SJSA1 (cell line): ENCODE measurements at regions not wholly inside any gene's neighbourhood (a gene's known extent, or its start where the extent isn't known, plus 50 kb on each side); places are given as distances from the start of the nearest gene placed in this dataset.
A peak's percentile ranks its signal among the peaks of the same experiment; 100 is the strongest.

Experiments
- DNase-seq, 2 experiments: peaks; one replicate each; pipeline ENCODE4 v3.0.0-alpha.2; 2015 to 2020; ENCODE audit warnings: low spot score in 2 of 2, low read depth in 1 of 2
- H3K27ac ChIP-seq: fragments of 250-450 bp; sonication (Bioruptor Pico); 2 replicates; pipeline ENCODE4 v1.5.1; 2020; ENCODE audit warnings: mild to moderate bottlenecking, moderate library complexity
- H3K27me3 ChIP-seq: fragments of 250-450 bp; sonication (Bioruptor Pico); replicated peaks from 2 replicates; pipeline ENCODE4 v1.5.1; 2020; ENCODE audit warnings: mild to moderate bottlenecking, moderate library complexity
- H3K36me3 ChIP-seq: fragments of 250-450 bp; sonication (Bioruptor Pico); 2 replicates; pipeline ENCODE4 v1.5.1; 2020; ENCODE audit warnings: mild to moderate bottlenecking
- H3K4me1 ChIP-seq: fragments of 250-450 bp; sonication (Bioruptor Pico); replicated peaks from 2 replicates; pipeline ENCODE4 v1.6.1; 2021; ENCODE audit warnings: mild to moderate bottlenecking
- H3K4me3 ChIP-seq: fragments of 250-450 bp; sonication (Bioruptor Pico); 2 replicates; pipeline ENCODE4 v1.5.1; 2020; ENCODE audit warnings: mild to moderate bottlenecking
- H3K9me3 ChIP-seq: fragments of 250-450 bp; sonication (Bioruptor Pico); replicated peaks from 2 replicates; pipeline ENCODE4 v1.5.1; 2020; ENCODE audit warnings: mild to moderate bottlenecking

DNA sequence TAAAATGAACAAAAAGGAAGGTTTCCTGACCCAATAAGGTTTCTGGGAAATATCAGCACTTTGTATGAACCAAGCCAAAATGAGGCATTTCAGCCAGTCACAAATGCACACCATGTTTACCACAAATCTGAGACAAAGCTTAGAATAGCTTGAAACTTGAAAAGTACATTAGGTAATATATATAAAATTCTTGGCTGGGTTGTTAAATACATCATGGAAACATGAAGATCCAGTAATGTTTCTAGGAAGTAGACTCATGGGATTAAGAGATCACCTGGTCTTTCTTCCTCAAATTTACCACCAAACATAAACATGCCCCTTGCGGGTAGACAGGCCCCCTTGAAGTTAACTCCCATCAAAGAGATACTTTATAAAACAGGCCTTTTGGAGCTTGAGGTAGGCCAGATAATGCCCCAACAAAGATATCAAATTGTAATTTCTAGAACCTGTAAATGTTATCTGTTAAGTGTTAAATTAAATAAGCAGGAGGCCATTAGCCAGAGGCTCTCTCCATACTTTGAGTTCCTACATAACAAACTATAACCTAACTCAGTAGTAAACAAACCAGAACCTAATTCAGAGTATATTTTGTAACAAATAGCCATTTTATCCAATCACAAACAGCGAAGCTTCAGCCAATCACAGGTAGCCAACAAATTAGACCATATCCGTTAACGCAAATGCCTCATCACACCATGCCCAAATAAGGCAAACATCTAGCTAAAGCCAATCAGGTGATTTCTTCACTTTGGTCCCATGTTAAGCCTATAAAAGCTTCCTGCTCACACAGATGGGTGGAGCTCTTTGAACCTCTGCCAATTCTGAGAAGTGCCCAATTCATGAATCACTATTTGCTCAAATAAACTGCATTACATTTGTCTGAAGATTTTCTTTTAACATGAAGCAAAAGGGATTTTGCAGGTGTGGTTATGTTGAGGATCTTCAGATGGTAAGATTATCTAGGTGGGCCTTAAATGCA lies 127.9 kb upstream of the TARS1 start:
- Histone ChIP-seq H3K4me3 (no peak overlapping the region), H3K27ac (peak overlapping the region; percentile 67), H3K36me3 (no peaks in the 10 kb centered on the region), H3K4me1 (peaks cover 57% of the 10 kb centered on the region), H3K9me3 (no peaks in the 10 kb centered on the region), H3K27me3 (no peaks in the 10 kb centered on the region)
- peak; percentile 23 to 43 for DNase-seq

DNA sequence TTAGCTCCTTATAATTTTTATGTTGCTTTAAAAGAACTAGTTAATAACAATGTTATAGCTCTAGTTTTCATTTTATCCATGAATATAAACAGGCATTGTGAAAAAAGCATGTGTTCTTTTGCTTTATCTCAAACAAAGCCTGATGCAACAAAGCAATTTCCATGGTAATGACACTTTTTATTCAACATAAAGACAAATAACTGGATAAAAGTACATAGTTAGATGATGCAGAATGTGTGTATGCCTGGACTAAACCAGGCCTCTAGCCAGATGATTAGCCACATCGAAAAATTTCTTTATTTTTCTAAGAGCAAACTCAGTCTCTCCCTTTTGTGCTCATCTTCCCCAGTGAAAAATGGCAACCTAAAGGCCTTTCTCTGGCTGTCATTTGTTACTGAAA lies 125.6 kb upstream of the TARS1 start:
- H3K4me3 ChIP-seq = no peak overlapping the region
- no peaks in the 10 kb centered on the region for H3K36me3 ChIP-seq
- no peaks in the 10 kb centered on the region for H3K27me3 ChIP-seq
- no peak for DNase-seq
- no peaks in the 10 kb centered on the region for H3K9me3 ChIP-seq
- H3K27ac ChIP-seq = no peak overlapping the region
- peaks cover 47% of the 10 kb centered on the region for H3K4me1 ChIP-seq

DNA sequence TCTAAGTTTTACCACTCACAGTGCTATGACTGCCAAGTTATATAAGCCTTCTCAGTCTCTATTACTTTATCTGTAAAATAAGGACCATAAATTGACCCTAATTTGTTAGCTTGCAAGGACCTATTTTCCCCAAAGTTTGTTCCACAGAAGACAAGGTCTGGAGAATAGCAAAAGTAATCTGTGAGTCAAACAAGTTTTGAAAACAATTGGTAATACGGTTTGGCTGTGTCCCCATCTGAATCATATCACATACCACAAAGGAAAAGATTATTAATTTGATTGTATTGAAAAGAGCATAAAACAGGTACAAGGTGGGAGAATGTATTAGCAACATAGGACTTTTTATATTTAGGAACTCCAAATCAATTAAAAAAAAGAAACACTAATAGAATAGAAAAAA lies 124.0 kb upstream of the TARS1 start:
- no peak for DNase-seq
- peaks cover 43% of the 10 kb centered on the region for H3K4me1 ChIP-seq
- H3K4me3 ChIP-seq = no peak overlapping the region
- H3K9me3 ChIP-seq = no peaks in the 10 kb centered on the region
- H3K27me3 ChIP-seq = no peaks in the 10 kb centered on the region
- no peaks in the 10 kb centered on the region for H3K36me3 ChIP-seq
- peak overlapping the region; percentile 9; the same call in 1 of the 2 replicates for H3K27ac ChIP-seq

DNA sequence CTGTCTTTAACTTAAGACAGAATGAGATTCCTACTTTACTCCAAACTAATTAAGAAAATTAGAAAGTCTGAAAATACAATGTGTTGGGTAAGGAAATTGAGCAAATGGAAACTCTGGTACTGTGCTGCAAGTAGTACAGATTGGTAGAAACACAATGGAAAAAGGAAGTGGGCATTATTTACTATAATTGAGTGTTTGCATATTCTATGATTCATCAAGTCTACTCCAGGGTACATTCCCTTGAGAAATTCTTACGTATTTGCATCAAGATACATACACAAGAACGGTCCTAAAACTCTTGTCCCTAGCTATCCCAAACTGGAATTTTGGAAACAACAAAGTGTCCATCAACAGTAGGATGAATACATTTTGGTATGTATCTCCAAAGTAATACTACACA lies 123.5 kb upstream of the TARS1 start:
- Histone ChIP-seq H3K36me3 (no peaks in the 10 kb centered on the region), H3K27me3 (no peaks in the 10 kb centered on the region), H3K27ac (peak overlapping the region; percentile 38; the same call in 1 of the 2 replicates), H3K4me3 (no peak overlapping the region), H3K4me1 (peaks cover 38% of the 10 kb centered on the region), H3K9me3 (no peaks in the 10 kb centered on the region)
- peak in 1 of 2 experiments; percentile 42 for DNase-seq

- H3K9me3 ChIP-seq = no peaks in the 10 kb centered on the region
- H3K36me3 ChIP-seq = no peaks in the 10 kb centered on the region
- no peak overlapping the region for H3K27ac ChIP-seq
- H3K4me1 ChIP-seq = peaks cover 24% of the 10 kb centered on the region
- no peaks in the 10 kb centered on the region for H3K27me3 ChIP-seq
- DNase-seq = no peak
- H3K4me3 ChIP-seq = no peak overlapping the region
Measured at GRCh38 chr5:33319151-33319550, 121.6 kb upstream of the TARS1 start.

GRCh38 chr5:33319841-33320240 lies 120.9 kb upstream of the TARS1 start:
- DNase-seq = no peak
- no peaks in the 10 kb centered on the region for H3K9me3 ChIP-seq
- H3K27me3 ChIP-seq = no peaks in the 10 kb centered on the region
- no peak overlapping the region for H3K27ac ChIP-seq
- no peaks in the 10 kb centered on the region for H3K36me3 ChIP-seq
- peaks cover 24% of the 10 kb centered on the region for H3K4me1 ChIP-seq
- H3K4me3 ChIP-seq = no peak overlapping the region

DNA sequence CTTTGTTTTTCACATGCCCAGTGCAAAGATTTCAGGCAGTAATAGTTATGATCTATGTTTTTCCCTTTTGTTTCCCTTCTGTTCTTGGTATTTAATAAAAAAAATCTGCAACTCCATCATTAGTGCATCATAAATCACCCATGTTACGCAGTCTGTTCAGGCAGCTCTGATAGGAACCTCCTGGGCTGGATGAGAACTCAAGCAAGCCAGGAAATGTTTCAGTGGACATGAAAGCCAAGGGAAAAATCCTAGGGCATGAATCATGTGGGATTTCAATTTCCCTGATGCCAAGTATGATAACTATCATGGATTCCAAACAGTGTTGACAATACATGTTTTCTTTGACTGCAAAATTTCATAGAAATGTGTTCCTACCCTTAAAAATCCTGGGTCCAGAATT lies 119.7 kb upstream of the TARS1 start:
- Histone ChIP-seq H3K4me3 (no peak overlapping the region), H3K36me3 (no peaks in the 10 kb centered on the region), H3K27ac (peak overlapping the region; percentile 78), H3K4me1 (peaks cover 24% of the 10 kb centered on the region), H3K27me3 (no peaks in the 10 kb centered on the region), H3K9me3 (no peaks in the 10 kb centered on the region)
- peak; percentile 34 to 46 for DNase-seq

- DNase-seq = no peak
- peaks cover 13% of the 10 kb centered on the region for H3K4me1 ChIP-seq
- H3K4me3 ChIP-seq = no peak overlapping the region
- H3K27ac ChIP-seq = no peak overlapping the region
- H3K36me3 ChIP-seq = no peaks in the 10 kb centered on the region
- H3K9me3 ChIP-seq = no peaks in the 10 kb centered on the region
- H3K27me3 ChIP-seq = no peaks in the 10 kb centered on the region
Measured at GRCh38 chr5:33322632-33323031, 118.1 kb upstream of the TARS1 start.

GRCh38 chr5:33324667-33325307 lies 116.0 kb upstream of the TARS1 start:
- Histone ChIP-seq H3K4me1 (peaks cover 12% of the 10 kb centered on the region), H3K36me3 (no peaks in the 10 kb centered on the region), H3K27me3 (no peaks in the 10 kb centered on the region), H3K4me3 (no peak overlapping the region), H3K27ac (no peak overlapping the region), H3K9me3 (no peaks in the 10 kb centered on the region)
- DNase-seq = no peak

DNA sequence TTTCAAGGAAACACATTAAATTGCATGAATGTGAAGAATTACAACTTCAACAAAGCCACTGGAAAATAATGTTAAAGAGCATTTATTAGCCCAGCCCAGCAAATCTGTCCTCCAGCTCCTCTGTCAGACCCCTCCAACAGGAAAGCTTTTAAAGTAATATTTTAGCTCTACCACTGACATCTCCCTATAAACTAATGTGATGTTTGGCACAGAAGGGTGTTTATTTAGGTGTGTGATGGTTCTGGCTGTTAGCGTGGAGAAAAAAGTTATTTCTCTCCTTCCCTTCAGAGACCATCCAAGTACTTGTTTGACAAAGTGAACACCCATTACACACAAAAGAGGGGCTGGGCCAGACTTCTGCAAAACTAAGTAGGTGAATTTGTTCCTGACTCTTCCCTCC lies 111.9 kb upstream of the TARS1 start:
- Histone ChIP-seq H3K9me3 (no peaks in the 10 kb centered on the region), H3K4me3 (no peak overlapping the region), H3K27ac (no peak overlapping the region), H3K4me1 (no peaks in the 10 kb centered on the region), H3K27me3 (no peaks in the 10 kb centered on the region), H3K36me3 (no peaks in the 10 kb centered on the region)
- DNase-seq = no peak

DNA sequence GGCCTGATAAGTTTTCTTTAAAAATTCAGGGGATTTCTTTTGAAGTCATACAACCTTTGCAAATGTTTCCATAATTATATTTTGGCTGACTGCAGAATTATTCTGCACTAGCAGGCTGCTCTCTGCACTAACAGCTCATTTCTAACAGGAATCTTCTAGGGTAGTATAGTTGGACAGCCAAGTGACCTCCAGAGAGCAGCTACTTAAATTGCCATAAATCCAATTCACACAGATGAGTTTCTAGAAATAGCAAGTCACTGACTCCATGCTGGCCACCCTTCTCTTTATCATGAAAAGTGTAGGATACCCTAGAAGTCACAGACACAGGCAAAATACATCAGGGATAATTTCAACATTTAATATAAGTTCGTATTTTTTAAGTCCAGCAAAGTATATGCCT lies 110.9 kb upstream of the TARS1 start:
- H3K27ac ChIP-seq = no peak overlapping the region
- H3K36me3 ChIP-seq = no peaks in the 10 kb centered on the region
- H3K9me3 ChIP-seq = no peaks in the 10 kb centered on the region
- H3K4me3 ChIP-seq = no peak overlapping the region
- no peak for DNase-seq
- H3K4me1 ChIP-seq = no peaks in the 10 kb centered on the region
- no peaks in the 10 kb centered on the region for H3K27me3 ChIP-seq

DNA sequence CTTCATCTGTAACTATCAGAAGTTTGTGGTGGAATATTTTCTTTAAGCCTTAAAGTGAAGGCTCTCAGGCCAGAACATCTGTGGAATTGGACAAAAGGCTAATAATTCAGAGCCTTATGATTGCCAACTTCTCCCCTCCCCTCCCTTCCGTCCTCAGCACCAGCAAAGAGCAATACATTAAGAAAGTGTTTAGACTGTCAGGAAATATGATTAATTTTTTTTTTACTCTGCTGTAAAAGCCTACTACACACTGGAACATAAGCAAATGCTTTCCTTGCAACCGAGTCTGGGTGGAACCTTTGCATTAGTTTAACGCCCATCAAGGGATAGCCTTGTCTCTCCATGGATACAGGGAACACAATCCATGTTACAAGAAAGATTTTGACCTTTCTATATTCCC lies 110.3 kb upstream of the TARS1 start:
- no peak for DNase-seq
- H3K4me1 ChIP-seq = no peaks in the 10 kb centered on the region

DNA sequence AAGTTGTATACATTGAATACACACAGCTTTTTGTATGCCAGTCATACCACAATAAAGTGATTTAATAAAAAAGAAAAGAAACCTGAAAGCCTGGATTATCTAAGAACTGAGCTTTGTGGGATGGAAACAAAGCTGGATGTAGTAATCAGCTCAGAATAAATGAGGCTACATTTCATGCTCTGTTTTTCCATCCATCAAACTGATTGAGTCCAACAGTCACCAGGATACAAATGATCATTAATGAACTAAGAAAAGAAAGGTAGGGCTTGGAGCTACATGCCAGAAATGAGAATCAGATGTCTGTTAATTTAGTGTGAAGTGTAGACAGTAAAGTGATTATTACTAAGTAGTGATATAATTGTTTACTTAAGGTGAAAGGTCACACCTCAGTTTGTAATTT lies 109.8 kb upstream of the TARS1 start:
- H3K27me3 ChIP-seq = no peaks in the 10 kb centered on the region
- DNase-seq = no peak
- H3K4me1 ChIP-seq = no peaks in the 10 kb centered on the region
- H3K36me3 ChIP-seq = no peaks in the 10 kb centered on the region
- no peaks in the 10 kb centered on the region for H3K9me3 ChIP-seq
- no peak overlapping the region for H3K4me3 ChIP-seq
- no peak overlapping the region for H3K27ac ChIP-seq

More for the DNA sequence above, 110.3 kb upstream of the TARS1 start:
- no peak overlapping the region for H3K4me3 ChIP-seq
- H3K27ac ChIP-seq = no peak overlapping the region
- no peaks in the 10 kb centered on the region for H3K9me3 ChIP-seq
- H3K27me3 ChIP-seq = no peaks in the 10 kb centered on the region
- H3K36me3 ChIP-seq = no peaks in the 10 kb centered on the region

DNA sequence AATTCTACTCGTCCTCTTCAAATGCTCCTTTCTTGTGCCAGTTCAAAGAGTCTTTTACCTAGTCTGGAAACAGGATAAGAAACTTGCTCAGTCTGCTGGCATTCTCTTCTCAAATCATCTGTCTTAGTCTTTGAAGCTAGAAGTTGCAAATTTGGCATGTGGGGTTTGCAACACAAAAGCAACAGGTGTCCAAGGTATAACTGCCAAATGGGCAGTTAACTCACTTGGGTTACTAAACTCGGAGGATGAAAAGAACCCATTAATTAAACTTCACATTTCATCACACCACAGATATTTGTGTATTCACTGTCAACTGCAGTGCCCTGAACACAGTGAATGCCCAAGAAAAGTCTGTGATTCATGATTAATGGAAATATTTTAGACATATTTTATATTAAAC lies 108.0 kb upstream of the TARS1 start:
- Histone ChIP-seq H3K4me3 (no peak overlapping the region), H3K27ac (no peak overlapping the region), H3K4me1 (no peaks in the 10 kb centered on the region), H3K36me3 (no peaks in the 10 kb centered on the region), H3K27me3 (no peaks in the 10 kb centered on the region), H3K9me3 (no peaks in the 10 kb centered on the region)
- DNase-seq = no peak
